Loucy (cell line): ENCODE measurements at regions not wholly inside any gene's neighbourhood (a gene's known extent, or its start where the extent isn't known, plus 50 kb on each side); places are given as distances from the start of the nearest gene placed in this dataset.

Experiments
- H2AFZ ChIP-seq: fragments of 200-600 bp; sonication (generic); 2 replicates; pipeline ENCODE4 v1.6.0; 2016; ENCODE audit warnings: antibody characterized with exemption, mild to moderate bottlenecking, low read length, moderate library complexity
- H3F3A ChIP-seq: fragments of 200-600 bp; 2 replicates; pipeline ENCODE4 v1.6.0; 2016; ENCODE audit warnings: antibody characterized with exemption, low read depth, mild to moderate bottlenecking
- H3K27me3 ChIP-seq: fragments of 200-600 bp; sonication (generic); 2 replicates; pipeline ENCODE4 v1.6.1; 2014; ENCODE audit warnings: low read length, mild to moderate bottlenecking; ENCODE audit not compliant: insufficient read depth, poor library complexity, severe bottlenecking
- H3K36me3 ChIP-seq: fragments of 200-600 bp; sonication (generic); 2 replicates; pipeline ENCODE4 v1.6.1; 2016; ENCODE audit warnings: low read length; ENCODE audit not compliant: insufficient read depth
- H3K4me1 ChIP-seq: fragments of 200-600 bp; sonication (generic); 2 replicates; pipeline ENCODE4 v1.5.1; 2014; ENCODE audit warnings: low read length, mild to moderate bottlenecking; ENCODE audit not compliant: insufficient read depth, poor library complexity, severe bottlenecking
- H3K4me2 ChIP-seq: fragments of 200-600 bp; sonication (generic); 2 replicates; pipeline ENCODE4 v1.6.0; 2014; ENCODE audit warnings: antibody characterized with exemption, low read length, low read depth, mild to moderate bottlenecking; ENCODE audit not compliant: poor library complexity, severe bottlenecking
- H3K4me3 ChIP-seq: fragments of 200-600 bp; sonication (generic); 2 replicates; pipeline ENCODE4 v1.5.1; 2014; ENCODE audit warnings: low read length, mild to moderate bottlenecking, mixed read lengths; ENCODE audit not compliant: poor library complexity, severe bottlenecking
- H3K79me2 ChIP-seq: fragments of 200-600 bp; sonication (generic); 2 replicates; pipeline ENCODE4 v1.6.1; 2014; ENCODE audit warnings: low read length; ENCODE audit not compliant: insufficient read depth
- H3K9ac ChIP-seq: fragments of 200-600 bp; sonication (generic); 2 replicates; pipeline ENCODE4 v1.6.0; 2014; ENCODE audit warnings: mild to moderate bottlenecking, low read depth, low read length, moderate library complexity; ENCODE audit not compliant: poor library complexity, severe bottlenecking
- H3K9me2 ChIP-seq: fragments of 200-600 bp; sonication (generic); replicated peaks from 2 replicates; pipeline ENCODE4 v1.6.1; 2016; ENCODE audit warnings: low read depth, low read length, mixed read lengths
- H3K9me3 ChIP-seq: fragments of 200-600 bp; sonication (generic); 2 replicates; pipeline ENCODE4 v1.6.1; 2014; ENCODE audit warnings: mild to moderate bottlenecking, antibody characterized with exemption, low read length, low read depth; ENCODE audit not compliant: insufficient read depth
- H4K20me1 ChIP-seq: fragments of 200-600 bp; sonication (generic); 2 replicates; pipeline ENCODE4 v1.6.0; 2014; ENCODE audit warnings: antibody characterized with exemption, low read length, mild to moderate bottlenecking; ENCODE audit not compliant: insufficient read depth, poor library complexity, severe bottlenecking
- CTCF ChIP-seq: fragments of 200-600 bp; sonication (generic); conservative IDR thresholded peaks from 2 replicates; pipeline ENCODE4 v1.5.1; 2014; ENCODE audit warnings: mild to moderate bottlenecking, antibody characterized with exemption, low read length
- EZH2phosphoT487 ChIP-seq: fragments of 200-600 bp; IDR thresholded peaks from 2 replicates; pipeline ENCODE4 v1.6.1; 2018; ENCODE audit warnings: antibody characterized with exemption, mild to moderate bottlenecking, moderate library complexity, borderline replicate concordance

GRCh38 chr7:25989140-25989705, 162.8 kb upstream of the NFE2L3 start:
- Histone ChIP-seq H3K4me3 (no peak overlapping the region), H3K4me2 (no peak overlapping the region), H3K9me2 (no peaks in the 10 kb centered on the region), H3K4me1 (no peaks in the 10 kb centered on the region), H3F3A (no peaks in the 10 kb centered on the region), H3K27me3 (no peaks in the 10 kb centered on the region), H3K9ac (no peak overlapping the region), H3K36me3 (no peaks in the 10 kb centered on the region), H3K9me3 (no peaks in the 10 kb centered on the region), H2AFZ (no peak overlapping the region), H3K79me2 (no peaks in the 10 kb centered on the region), H4K20me1 (no peaks in the 10 kb centered on the region)
- TF ChIP-seq EZH2phosphoT487 (no peak), CTCF (no peak)

- Histone ChIP-seq H3K36me3 (no peaks in the 10 kb centered on the region), H3K9me2 (no peaks in the 10 kb centered on the region), H3F3A (no peaks in the 10 kb centered on the region), H3K79me2 (no peaks in the 10 kb centered on the region), H3K4me3 (no peak overlapping the region), H4K20me1 (no peaks in the 10 kb centered on the region), H2AFZ (no peak overlapping the region), H3K4me2 (no peak overlapping the region), H3K4me1 (no peaks in the 10 kb centered on the region), H3K9ac (no peak overlapping the region), H3K9me3 (no peaks in the 10 kb centered on the region), H3K27me3 (no peaks in the 10 kb centered on the region)
- no peak for TF ChIP-seq EZH2phosphoT487
- TF ChIP-seq CTCF = no peak
Observed at GRCh38 chr7:25994433-25994994, 157.5 kb upstream of the NFE2L3 start.

- H2AFZ ChIP-seq = no peak overlapping the region
Observed at GRCh38 chr7:25995216-25995615, 156.8 kb upstream of the NFE2L3 start.

More at GRCh38 chr7:25995216-25995615, 156.8 kb upstream of the NFE2L3 start:
- H3K4me3 ChIP-seq = no peak overlapping the region
- no peaks in the 10 kb centered on the region for H3F3A ChIP-seq
- no peaks in the 10 kb centered on the region for H3K27me3 ChIP-seq
- no peaks in the 10 kb centered on the region for H3K4me1 ChIP-seq
- TF ChIP-seq CTCF = no peak
- no peak for TF ChIP-seq EZH2phosphoT487
- no peaks in the 10 kb centered on the region for H4K20me1 ChIP-seq
- no peak overlapping the region for H3K4me2 ChIP-seq
- no peak overlapping the region for H3K9ac ChIP-seq
- no peaks in the 10 kb centered on the region for H3K9me2 ChIP-seq
- H3K36me3 ChIP-seq = no peaks in the 10 kb centered on the region
- H3K79me2 ChIP-seq = no peaks in the 10 kb centered on the region
- H3K9me3 ChIP-seq = no peaks in the 10 kb centered on the region
